ENCODE measurements at regions not wholly inside any gene's neighbourhood (a gene's known extent, or its start where the extent isn't known, plus 50 kb on each side); places are given as distances from the start of the nearest gene placed in this dataset.

GRCh38 chr1:29786791-29787732 lies 550.7 kb downstream of the PTPRU start:
- TF ChIP-seq POLR2A (IDR thresholded peaks at IDR 0.05; ENCODE audit: low read depth) (no peak), EP300 (IDR thresholded peaks at IDR 0.05) (no peak), CTCF (IDR thresholded peaks at IDR 0.05) (no peak), POLR2AphosphoS5 (IDR thresholded peaks at IDR 0.05) (no peak)
- Histone ChIP-seq H3K36me3 (no peaks in the 10 kb centered on the region), H3K27me3 (peaks cover 0 to 52% (median 5%) of the 10 kb centered on the region in 4 donors), H3K4me3 (no peak overlapping the region), H3K27ac (replicated peaks in 1 of 4) (no peak overlapping the region), H3K9me3 (no peaks in the 10 kb centered on the region), H3K4me1 (no peaks in the 10 kb centered on the region)
- peak; percentile 91 for DNase-seq (ENCODE audit: extremely low spot score)
- 72% methylated on average over 11 of the region's 13 CpGs for WGBS
- intact Hi-C loops (cut with DNase I) = no loop called here

DNA sequence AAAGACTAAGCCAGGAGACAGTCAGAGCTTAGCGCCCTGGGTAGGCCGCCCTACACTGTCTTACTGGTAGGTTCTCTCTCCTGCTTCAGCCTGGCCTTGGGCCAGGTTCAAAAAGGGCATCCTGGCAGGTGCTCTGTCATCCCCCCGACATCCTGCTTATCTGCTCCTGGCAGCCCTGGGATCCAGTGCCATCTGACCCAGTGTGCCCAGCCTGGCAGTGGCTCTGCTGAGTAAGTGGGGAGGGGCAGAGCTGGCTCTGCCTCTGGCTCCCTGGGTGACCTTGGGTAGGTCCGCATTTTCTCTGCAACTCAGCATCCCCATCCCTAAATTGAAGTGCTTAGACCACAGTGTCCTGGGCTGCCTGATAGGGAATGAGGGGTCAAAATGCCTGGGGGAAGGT lies 549.9 kb downstream of the PTPRU start:
- no peaks in the 10 kb centered on the region for H3K9me3 ChIP-seq
- 87% methylated on average over 4 of the region's 4 CpGs for WGBS
- no peaks in the 10 kb centered on the region for H3K36me3 ChIP-seq
- H3K4me3 ChIP-seq = no peak overlapping the region
- intact Hi-C loops (cut with DNase I) = no loop called here
- no peak overlapping the region for H3K27ac ChIP-seq (replicated peaks in 1 of 4)
- H3K4me1 ChIP-seq = no peaks in the 10 kb centered on the region
- H3K27me3 ChIP-seq = peaks cover 0 to 44% (median 5%) of the 10 kb centered on the region in 4 donors
- TF ChIP-seq EP300 (IDR thresholded peaks at IDR 0.05) (no peak), POLR2A (IDR thresholded peaks at IDR 0.05; ENCODE audit: low read depth) (no peak), CTCF (IDR thresholded peaks at IDR 0.05) (no peak)
- no peak for DNase-seq (ENCODE audit: extremely low spot score)

- Histone ChIP-seq H3K27ac (replicated peaks in 1 of 4) (no peak overlapping the region), H3K9me3 (no peaks in the 10 kb centered on the region), H3K27me3 (peaks cover 0 to 42% (median 5%) of the 10 kb centered on the region in 4 donors), H3K4me1 (no peaks in the 10 kb centered on the region), H3K36me3 (no peaks in the 10 kb centered on the region), H3K4me3 (no peak overlapping the region)
- TF ChIP-seq POLR2A (IDR thresholded peaks at IDR 0.05; ENCODE audit: low read depth) (no peak), POLR2AphosphoS5 (IDR thresholded peaks at IDR 0.05) (no peak), CTCF (IDR thresholded peaks at IDR 0.05) (no peak), EP300 (IDR thresholded peaks at IDR 0.05) (no peak)
- no peak for DNase-seq (ENCODE audit: extremely low spot score)
- 90% methylated on average over 5 of the region's 5 CpGs for WGBS
- intact Hi-C loops (cut with DNase I) = no loop called here
These were observed 549.2 kb downstream of the PTPRU start for GRCh38 chr1:29785554-29785953.

DNA sequence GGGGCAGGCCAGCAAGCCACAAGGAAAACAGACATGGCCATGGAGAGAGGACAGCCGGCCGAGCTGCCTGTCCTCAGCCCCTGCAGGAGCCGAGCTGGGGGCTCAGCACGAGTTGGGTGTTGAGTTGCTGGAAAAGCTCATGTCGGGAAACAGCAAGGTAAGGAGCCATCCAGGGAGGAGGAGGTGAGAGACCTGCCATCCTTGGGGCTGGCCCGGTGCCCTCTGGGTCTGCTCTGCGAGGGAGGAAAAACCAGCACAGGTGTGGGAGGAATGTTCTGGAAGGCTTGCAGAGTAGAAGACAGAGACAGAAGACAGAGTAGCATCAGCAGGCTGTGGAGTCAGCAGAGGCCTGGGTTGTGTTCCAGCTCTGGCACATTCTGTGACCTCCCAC lies 548.8 kb downstream of the PTPRU start:
- Histone ChIP-seq H3K4me1 (no peaks in the 10 kb centered on the region), H3K9me3 (no peaks in the 10 kb centered on the region), H3K36me3 (no peaks in the 10 kb centered on the region), H3K4me3 (no peak overlapping the region), H3K27me3 (peaks cover 0 to 46% (median 5%) of the 10 kb centered on the region in 4 donors), H3K27ac (replicated peaks in 1 of 4) (no peak overlapping the region)
- intact Hi-C loops (cut with DNase I) = no loop called here
- WGBS = 62% methylated on average over 7 of the region's 7 CpGs
- TF ChIP-seq CTCF (IDR thresholded peaks at IDR 0.05) (no peak), POLR2AphosphoS5 (IDR thresholded peaks at IDR 0.05) (no peak)
- peak; percentile 66 for DNase-seq (ENCODE audit: extremely low spot score)

Data from esophagus muscularis mucosa (tissue), 4 donors.